ENCODE measurements at regions not wholly inside any gene's neighbourhood (a gene's known extent, or its start where the extent isn't known, plus 50 kb on each side); places are given as distances from the start of the nearest gene placed in this dataset.

DNA sequence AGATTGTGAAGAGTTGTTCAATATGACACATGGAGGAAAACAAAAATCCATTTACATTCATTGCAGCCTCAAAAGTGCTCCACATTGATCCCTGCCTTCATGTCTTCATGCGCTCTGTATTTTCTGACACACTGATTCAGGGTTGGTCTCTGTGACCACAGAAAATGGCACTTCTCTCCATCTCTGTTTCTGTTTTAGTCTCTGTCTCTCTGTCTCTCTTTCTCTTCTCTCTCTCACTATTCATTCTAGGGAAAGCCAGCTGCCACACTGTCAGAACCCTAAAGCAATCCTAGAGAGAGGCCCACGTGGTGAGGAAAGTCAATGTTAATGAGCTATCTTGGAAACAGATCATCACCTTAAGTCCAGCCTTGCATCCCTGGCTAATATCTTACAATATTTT lies 2238.4 kb downstream of the PCDH7 start:
- no peak for TF ChIP-seq EZH2 (IDR thresholded peaks at IDR 0.05; ENCODE audit: low read length, missing control alignments)
- TF ChIP-seq CTCF (conservative IDR thresholded peaks at IDR 0.05 in 1 of 2, IDR thresholded peaks at IDR 0.05 in 1 of 2; ENCODE audit: low read depth in 1 of 2, low read length in 2 of 2), result no peak
- H3K27ac ChIP-seq (ENCODE audit: insufficient read depth, low read length), result no peak overlapping the region
- no peak overlapping the region for H2AFZ ChIP-seq (ENCODE audit: low read length)
- no peak overlapping the region for H3K4me2 ChIP-seq (ENCODE audit: extremely low read depth, insufficient read depth, low read length)
- H3K27me3 ChIP-seq (ENCODE audit: control insufficient read depth, insufficient read depth, low read length), result no peaks in the 10 kb centered on the region
- DNase-seq (ENCODE audit: low read depth in 2 of 2), result no peak
- no peak overlapping the region for H3K4me3 ChIP-seq (replicated peaks in 1 of 4; ENCODE audit: control extremely low read depth in 1 of 4, insufficient read depth in 1 of 4, low read depth in 3 of 4, low read length in 4 of 4)
- no peaks in the 10 kb centered on the region for H4K20me1 ChIP-seq (ENCODE audit: control insufficient read depth, extremely low read depth, insufficient read depth, low read length)
- no peaks in the 10 kb centered on the region for H3K4me1 ChIP-seq (ENCODE audit: control insufficient read depth, extremely low read depth, insufficient read depth, low read length)
- H3K9ac ChIP-seq (ENCODE audit: insufficient read depth, low read length), result no peak overlapping the region
- no peaks in the 10 kb centered on the region for H3K9me3 ChIP-seq (ENCODE audit: control insufficient read depth, insufficient read depth, low read depth, low read length)
- H3K79me2 ChIP-seq (ENCODE audit: control insufficient read depth, insufficient read depth, low read length), result no peaks in the 10 kb centered on the region
- H3K36me3 ChIP-seq (ENCODE audit: control insufficient read depth, insufficient read depth, low read length), result no peaks in the 10 kb centered on the region

DNA sequence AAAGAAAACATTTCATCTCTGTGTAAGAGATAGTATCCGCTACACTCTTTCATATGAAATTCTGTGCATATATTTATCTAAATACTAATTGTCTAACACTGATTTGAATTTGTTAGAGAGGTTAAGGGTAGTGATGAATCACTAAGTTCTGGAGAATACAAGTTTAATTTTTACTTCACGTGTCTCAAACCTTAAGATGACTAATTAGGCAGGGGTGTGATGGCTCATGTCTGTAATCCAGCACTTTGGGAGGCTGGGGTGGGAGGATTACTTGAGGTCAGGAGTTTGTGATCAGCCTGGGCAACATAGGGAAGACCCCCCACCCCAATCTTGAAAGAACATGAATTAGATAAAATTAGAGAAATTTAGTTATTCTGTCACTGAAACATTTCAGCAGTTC lies 2241.9 kb downstream of the PCDH7 start:
- H3K4me1 ChIP-seq (ENCODE audit: control insufficient read depth, extremely low read depth, insufficient read depth, low read length), result no peaks in the 10 kb centered on the region

GRCh38 chr4:32985256-32985655 lies 2265.1 kb downstream of the PCDH7 start:
- peak; percentile 14 to 40 for DNase-seq (ENCODE audit: low read depth in 2 of 2)
- TF ChIP-seq EZH2 (IDR thresholded peaks at IDR 0.05; ENCODE audit: low read length, missing control alignments) (no peak), CTCF (conservative IDR thresholded peaks at IDR 0.05 in 1 of 2, IDR thresholded peaks at IDR 0.05 in 1 of 2; ENCODE audit: low read depth in 1 of 2, low read length in 2 of 2) (no peak)
- no peak overlapping the region for H3K4me3 ChIP-seq (replicated peaks in 1 of 4; ENCODE audit: control extremely low read depth in 1 of 4, insufficient read depth in 1 of 4, low read depth in 3 of 4, low read length in 4 of 4)

More for the DNA sequence above, 2241.9 kb downstream of the PCDH7 start:
- no peak overlapping the region for H3K9ac ChIP-seq (ENCODE audit: insufficient read depth, low read length)
- H3K36me3 ChIP-seq (ENCODE audit: control insufficient read depth, insufficient read depth, low read length), result no peaks in the 10 kb centered on the region
- H2AFZ ChIP-seq (ENCODE audit: low read length), result no peak overlapping the region
- H4K20me1 ChIP-seq (ENCODE audit: control insufficient read depth, extremely low read depth, insufficient read depth, low read length), result no peaks in the 10 kb centered on the region
- H3K27ac ChIP-seq (ENCODE audit: insufficient read depth, low read length), result no peak overlapping the region
- H3K4me3 ChIP-seq (replicated peaks in 1 of 4; ENCODE audit: control extremely low read depth in 1 of 4, insufficient read depth in 1 of 4, low read depth in 3 of 4, low read length in 4 of 4), result no peak overlapping the region
- no peaks in the 10 kb centered on the region for H3K27me3 ChIP-seq (ENCODE audit: control insufficient read depth, insufficient read depth, low read length)
- TF ChIP-seq CTCF (conservative IDR thresholded peaks at IDR 0.05 in 1 of 2, IDR thresholded peaks at IDR 0.05 in 1 of 2; ENCODE audit: low read depth in 1 of 2, low read length in 2 of 2) (no peak), EZH2 (IDR thresholded peaks at IDR 0.05; ENCODE audit: low read length, missing control alignments) (no peak)
- no peaks in the 10 kb centered on the region for H3K79me2 ChIP-seq (ENCODE audit: control insufficient read depth, insufficient read depth, low read length)
- no peaks in the 10 kb centered on the region for H3K9me3 ChIP-seq (ENCODE audit: control insufficient read depth, insufficient read depth, low read depth, low read length)
- no peak overlapping the region for H3K4me2 ChIP-seq (ENCODE audit: extremely low read depth, insufficient read depth, low read length)
- no peak for DNase-seq (ENCODE audit: low read depth in 2 of 2)

More at GRCh38 chr4:32985256-32985655, 2265.1 kb downstream of the PCDH7 start:
- Histone ChIP-seq H3K27me3 (ENCODE audit: control insufficient read depth, insufficient read depth, low read length) (no peaks in the 10 kb centered on the region), H3K27ac (ENCODE audit: insufficient read depth, low read length) (no peak overlapping the region), H3K9ac (ENCODE audit: insufficient read depth, low read length) (no peak overlapping the region), H3K4me1 (ENCODE audit: control insufficient read depth, extremely low read depth, insufficient read depth, low read length) (no peaks in the 10 kb centered on the region), H4K20me1 (ENCODE audit: control insufficient read depth, extremely low read depth, insufficient read depth, low read length) (no peaks in the 10 kb centered on the region), H2AFZ (ENCODE audit: low read length) (no peak overlapping the region), H3K79me2 (ENCODE audit: control insufficient read depth, insufficient read depth, low read length) (no peaks in the 10 kb centered on the region), H3K36me3 (ENCODE audit: control insufficient read depth, insufficient read depth, low read length) (no peaks in the 10 kb centered on the region), H3K9me3 (ENCODE audit: control insufficient read depth, insufficient read depth, low read depth, low read length) (no peaks in the 10 kb centered on the region), H3K4me2 (ENCODE audit: extremely low read depth, insufficient read depth, low read length) (no peak overlapping the region)

Measured in fibroblast of lung (primary cell).